H1 (cell line): ENCODE measurements at regions not wholly inside any gene's neighbourhood (a gene's known extent, or its start where the extent isn't known, plus 50 kb on each side); places are given as distances from the start of the nearest gene placed in this dataset.

Source experiments
- CTCF ChIA-PET: fragments of 300-600 bp; sonication (Branson Sonifier 250); formaldehyde crosslinking; loops from one replicate; lab custom pipeline; 2021; ENCODE audit not compliant: partially characterized antibody; lab: Charles Lee
- POLR2A ChIA-PET: fragments of 300-600 bp; sonication (Branson Sonifier 250); formaldehyde crosslinking; loops from one replicate; lab custom pipeline; 2021; ENCODE audit warnings: inconsistent platforms; ENCODE audit not compliant: partially characterized antibody; lab: Charles Lee
- DNase-seq, 2 experiments: peaks; one replicate each; pipeline versions ENCODE4 v3.0.0 to v3.0.0-alpha.2; 2010 to 2022; ENCODE audit warnings: low spot score in 2 of 2, low read depth in 1 of 2, mixed read lengths in 1 of 2
- FAIRE-seq: peaks from 2 replicates; lab custom pipeline; 2011; peaks lifted over from hg19 to GRCh38; lab: Jason Lieb, UNC
- H2AFZ ChIP-seq: 2 replicates; pipeline ENCODE4 v1.8.1; 2012; ENCODE audit warnings: low read length, inconsistent platforms
- H2AK5ac ChIP-seq: 2 replicates; pipeline ENCODE4 v1.6.1; 2013; ENCODE audit warnings: low read depth, low read length
- H2BK120ac ChIP-seq: replicated peaks from 2 replicates; pipeline ENCODE3; 2013; ENCODE audit warnings: low read depth, low read length, inconsistent platforms
- H2BK12ac ChIP-seq: 2 replicates; pipeline ENCODE4 v1.6.1; 2013; ENCODE audit warnings: low read depth, low read length
- H2BK15ac ChIP-seq: 2 replicates; pipeline ENCODE4 v1.6.1; 2013; ENCODE audit warnings: low read length
- H2BK20ac ChIP-seq: 2 replicates; pipeline ENCODE4 v1.6.1; 2013; ENCODE audit warnings: low read length
- H2BK5ac ChIP-seq: 2 replicates; pipeline ENCODE4 v1.6.1; 2013; ENCODE audit warnings: low read depth, low read length
- H3K14ac ChIP-seq: 2 replicates; pipeline ENCODE4 v1.6.1; 2013; ENCODE audit warnings: inconsistent platforms; ENCODE audit not compliant: insufficient read length
- H3K18ac ChIP-seq: 2 replicates; pipeline ENCODE4 v1.6.1; 2013; ENCODE audit warnings: low read length; ENCODE audit errors: extremely low read depth
- H3K23ac ChIP-seq: 2 replicates; pipeline ENCODE4 v1.6.1; 2013; ENCODE audit warnings: inconsistent platforms; ENCODE audit not compliant: insufficient read length
- H3K23me2 ChIP-seq: 2 replicates; pipeline ENCODE4 v1.6.1; 2013; ENCODE audit warnings: low read depth, low read length
- H3K27ac ChIP-seq: 2 replicates; pipeline ENCODE4 v1.6.1; 2011; ENCODE audit warnings: low read depth, low read length, inconsistent platforms
- H3K27me3 ChIP-seq, 4 experiments: replicated peaks in 1 of 4; 1 replicate in 1 of 4; 2 replicates in 3 of 4; pipeline versions ENCODE4 v1.6.1 to v1.8.1; 2011 to 2013; ENCODE audit warnings: low read length in 3 of 4, mild to moderate bottlenecking in 3 of 4, inconsistent platforms in 2 of 4, mixed read lengths in 2 of 4, moderate library complexity in 1 of 4; ENCODE audit not compliant: control insufficient read depth in 3 of 4, insufficient read depth in 3 of 4; ENCODE audit errors: extremely low read depth in 1 of 4
- H3K36me3 ChIP-seq, 4 experiments: 2 replicates each; pipeline versions ENCODE4 v1.6.1 to v1.8.1; 2011 to 2013; ENCODE audit warnings: mild to moderate bottlenecking in 4 of 4, low read length in 3 of 4, moderate library complexity in 2 of 4, control low read depth in 1 of 4, inconsistent platforms in 1 of 4; ENCODE audit not compliant: insufficient read depth in 4 of 4, control insufficient read depth in 2 of 4
- H3K4ac ChIP-seq: replicated peaks from 2 replicates; pipeline ENCODE3; 2013; ENCODE audit warnings: low read length, low read depth, mixed read lengths, inconsistent platforms; ENCODE audit not compliant: insufficient read length
- H3K4me1 ChIP-seq, 4 experiments: replicated peaks in 1 of 4; 1 replicate in 1 of 4; 2 replicates in 3 of 4; pipeline versions ENCODE4 v1.6.1 to v1.8.1; 2011 to 2013; ENCODE audit warnings: low read length in 3 of 4, inconsistent platforms in 2 of 4, mixed read lengths in 1 of 4; ENCODE audit not compliant: insufficient read depth in 4 of 4, control insufficient read depth in 3 of 4
- H3K4me2 ChIP-seq, 2 experiments: 2 replicates each; pipeline versions ENCODE4 v1.6.1 to v1.8.1; 2011 to 2013; ENCODE audit warnings: low read depth in 2 of 2, low read length in 2 of 2, control low read depth in 1 of 2, inconsistent platforms in 1 of 2, mild to moderate bottlenecking in 1 of 2; ENCODE audit not compliant: insufficient read depth in 1 of 2
- H3K4me3 ChIP-seq, 4 experiments: fragments of 200-600, 300-600 bp in 1 of 4; sonication (generic), shearing (Covaris generic), sonication (Bioruptor Twin) in 1 of 4; 2 replicates each; pipeline versions ENCODE4 v1.5.1 to v1.8.1; 2011 to 2016; ENCODE audit warnings: low read length in 4 of 4, low read depth in 3 of 4, control low read depth in 2 of 4, inconsistent platforms in 2 of 4, mild to moderate bottlenecking in 2 of 4, mixed read lengths in 1 of 4, moderate library complexity in 1 of 4; ENCODE audit not compliant: insufficient read depth in 2 of 4; ENCODE audit errors: extremely low read depth in 1 of 4
- H3K56ac ChIP-seq: replicated peaks from 2 replicates; pipeline ENCODE3; 2013; ENCODE audit warnings: low read depth, mild to moderate bottlenecking, mixed read lengths, low read length, inconsistent platforms; ENCODE audit not compliant: insufficient read length
- H3K79me1 ChIP-seq: 2 replicates; pipeline ENCODE4 v1.6.1; 2013; ENCODE audit warnings: low read depth, low read length, control low read depth
- H3K79me2 ChIP-seq, 2 experiments: 2 replicates each; pipeline versions ENCODE4 v1.6.1 to v1.8.1; 2012 to 2013; ENCODE audit warnings: low read length in 2 of 2, mild to moderate bottlenecking in 2 of 2, inconsistent platforms in 1 of 2; ENCODE audit not compliant: insufficient read depth in 2 of 2, control insufficient read depth in 1 of 2
- H3K9ac ChIP-seq, 4 experiments: replicated peaks in 1 of 4; 1 replicate in 1 of 4; 2 replicates in 3 of 4; pipeline versions ENCODE4 v1.6.1 to v1.8.1; 2011 to 2013; ENCODE audit warnings: low read depth in 3 of 4, low read length in 3 of 4, control low read depth in 2 of 4, mild to moderate bottlenecking in 2 of 4, moderate library complexity in 2 of 4, inconsistent platforms in 1 of 4; ENCODE audit errors: extremely low read depth in 1 of 4
- H3K9me3 ChIP-seq, 2 experiments: 2 replicates each; pipeline versions ENCODE4 v1.6.1 to v1.8.1; 2012 to 2013; ENCODE audit warnings: mild to moderate bottlenecking in 2 of 2, moderate library complexity in 2 of 2, control low read depth in 1 of 2, inconsistent platforms in 1 of 2, low read depth in 1 of 2, low read length in 1 of 2, mixed read lengths in 1 of 2; ENCODE audit not compliant: insufficient read depth in 2 of 2
- H4K20me1 ChIP-seq, 2 experiments: replicated peaks in 1 of 2; 2 replicates each; pipeline versions ENCODE3 to v1.8.1; 2011 to 2013; ENCODE audit warnings: inconsistent platforms in 2 of 2, low read length in 2 of 2, mild to moderate bottlenecking in 1 of 2; ENCODE audit not compliant: insufficient read depth in 2 of 2, control insufficient read depth in 1 of 2
- H4K5ac ChIP-seq: 2 replicates; pipeline ENCODE4 v1.6.1; 2013; ENCODE audit warnings: low read length, low read depth, mixed read lengths, inconsistent platforms; ENCODE audit not compliant: insufficient read length
- H4K8ac ChIP-seq: 2 replicates; pipeline ENCODE4 v1.8.0; 2013; ENCODE audit warnings: mild to moderate bottlenecking, moderate library complexity, low read length, inconsistent platforms; ENCODE audit not compliant: insufficient read depth; ENCODE audit errors: extremely low read depth
- H4K91ac ChIP-seq: replicated peaks from 2 replicates; pipeline ENCODE3; 2013; ENCODE audit warnings: low read length, mixed read lengths, inconsistent platforms; ENCODE audit not compliant: insufficient read length
- ASH2L ChIP-seq: fragments of 200-600, 300-600 bp; sonication (generic); IDR thresholded peaks from one replicate; pipeline ENCODE4 v1.7.1; 2017; ENCODE audit warnings: low read length
- CBX8 ChIP-seq: fragments of 300-800, 300-1000 bp; sonication (generic); IDR thresholded peaks from 2 replicates; pipeline ENCODE4 v1.7.1; 2016; ENCODE audit warnings: low read depth, low read length, borderline replicate concordance
- CTBP2 ChIP-seq: IDR thresholded peaks from 2 replicates; pipeline ENCODE4 v1.7.0; 2011; ENCODE audit warnings: borderline replicate concordance, mild to moderate bottlenecking, moderate library complexity, mixed read lengths, low read length; ENCODE audit not compliant: insufficient read depth, insufficient read length
- CTCF ChIP-seq, 3 experiments: IDR thresholded peaks; 1 replicate in 2 of 3; 2 replicates in 1 of 3; pipeline versions ENCODE4 v1.5.1 to v1.6.1; 2011; ENCODE audit warnings: low read length in 3 of 3, mild to moderate bottlenecking in 3 of 3, inconsistent platforms in 2 of 3, low read depth in 1 of 3, moderate library complexity in 1 of 3; ENCODE audit not compliant: insufficient read depth in 1 of 3; ENCODE audit errors: control extremely low read depth in 1 of 3
- HDAC6 ChIP-seq: IDR thresholded peaks from one replicate; pipeline ENCODE4 v1.7.1; 2012; ENCODE audit warnings: low read depth, mild to moderate bottlenecking, inconsistent platforms, low read length, moderate library complexity
- MAX ChIP-seq: IDR thresholded peaks from 2 replicates; pipeline ENCODE4 v1.6.1; 2012; ENCODE audit warnings: inconsistent platforms
- POLR2A ChIP-seq, 2 experiments: IDR thresholded peaks; 1 replicate in 1 of 2; 2 replicates in 1 of 2; pipeline ENCODE4 v1.6.1; 2011; ENCODE audit warnings: low read depth in 2 of 2, low read length in 2 of 2, mild to moderate bottlenecking in 2 of 2; ENCODE audit errors: control extremely low read depth in 1 of 2
- RAD21 ChIP-seq, 2 experiments: IDR thresholded peaks in 1 of 2; conservative IDR thresholded peaks in 1 of 2; 2 replicates each; pipeline ENCODE4 v1.6.1; 2011; ENCODE audit warnings: low read depth in 2 of 2, low read length in 2 of 2, improper control_type of control experiment in 1 of 2, inconsistent platforms in 1 of 2, mild to moderate bottlenecking in 1 of 2, moderate library complexity in 1 of 2
- SUZ12 ChIP-seq: fragments of 200-600 bp; sonication (generic); IDR thresholded peaks from 2 replicates; pipeline ENCODE4 v1.6.1; 2012; ENCODE audit warnings: mild to moderate bottlenecking, inconsistent platforms, low read length, moderate library complexity, mixed read lengths
- YY1 ChIP-seq: IDR thresholded peaks from 2 replicates; pipeline ENCODE4 v1.6.1; 2011; ENCODE audit warnings: low read depth, mild to moderate bottlenecking, low read length
- WGBS, 2 experiments: shearing (Covaris generic) in 1 of 2; methylation state at CpG; one replicate each; pipeline versions ENCODE4 v1.1.6 to v1.1.7; 2013 to 2015; ENCODE audit warnings: low lambda C conversion rate in 2 of 2, mixed read lengths in 2 of 2, inconsistent platforms in 1 of 2, low coverage in 1 of 2, missing lambda C conversion rate in 1 of 2; ENCODE audit not compliant: insufficient replicate concordance in 2 of 2, insufficient coverage in 1 of 2, insufficient read length in 1 of 2; ENCODE audit errors: extremely low coverage in 1 of 2, missing lambda C conversion rate in 1 of 2; 5-methylcytosine and 5-hydroxymethylcytosine counted together

- no peak for FAIRE-seq
- Histone ChIP-seq H4K5ac (no peak overlapping the region), H4K8ac (no peak overlapping the region), H3K23ac (no peak overlapping the region), H3K79me1 (no peaks in the 10 kb centered on the region), H3K27me3 (no peaks in the 10 kb centered on the region), H2AFZ (no peak overlapping the region), H3K14ac (no peak overlapping the region)
- TF ChIP-seq MAX: no peak
- no peak for TF ChIP-seq POLR2A (IDR thresholded peaks at IDR 0.05; ENCODE audit: control extremely low read depth in 1 of 2, low read depth in 2 of 2, low read length in 2 of 2)
- TF ChIP-seq CTCF (IDR thresholded peaks at IDR 0.05; ENCODE audit: control extremely low read depth in 1 of 3, insufficient read depth in 1 of 3, low read depth in 1 of 3, low read length in 3 of 3): no peak
- no peak for TF ChIP-seq HDAC6
- TF ChIP-seq YY1: no peak
- no peak for TF ChIP-seq CBX8
- no peak for TF ChIP-seq CTBP2
- no peak for TF ChIP-seq SUZ12
- no peak for TF ChIP-seq RAD21 (IDR thresholded peaks at IDR 0.05 in 1 of 2, conservative IDR thresholded peaks at IDR 0.05 in 1 of 2; ENCODE audit: low read depth in 2 of 2, low read length in 2 of 2)
- TF ChIP-seq ASH2L: no peak
- TF ChIP-seq, all 59 proteins: peak for 0
- Histone ChIP-seq H3K4me1 (no peaks in the 10 kb centered on the region), H2BK15ac (no peak overlapping the region), H3K23me2 (no peaks in the 10 kb centered on the region), H3K4me2 (no peak overlapping the region), H4K20me1 (no peaks in the 10 kb centered on the region), H3K4ac (no peak overlapping the region), H2BK120ac (no peak overlapping the region), H3K9ac (no peak overlapping the region), H2BK20ac (no peak overlapping the region), H3K56ac (no peak overlapping the region), H2AK5ac (0 out of 2 replicates have a peak overlapping the region, but pooled peaks have one; percentile 5), H3K27ac (no peak overlapping the region), H3K4me3 (no peak overlapping the region), H3K79me2 (no peaks in the 10 kb centered on the region), H4K91ac (no peak overlapping the region), H3K18ac (no peak overlapping the region), H3K36me3 (no peaks in the 10 kb centered on the region), H2BK12ac (no peak overlapping the region), H3K9me3 (no peaks in the 10 kb centered on the region), H2BK5ac (no peak overlapping the region)
- ChIA-PET POLR2A (no interaction called here), CTCF (interaction anchor here (1.0 to 1.3 kb wide), 2 partner anchors 18 to 148 kb away, joined by 3 to 6 read pairs; no protein-coding TSS in a partner anchor)
- DNase-seq: no peak
- WGBS, 2 experiments: 94% methylated on average over 4 of the region's 4 CpGs; no CpG with 5 or more reads in 1 of the 2 experiments
These were observed 144.1 kb upstream of the GALNT15 start for GRCh38 chr3:16030342-16030741.
